B cell (primary cell): ENCODE measurements at regions not wholly inside any gene's neighbourhood (a gene's known extent, or its start where the extent isn't known, plus 50 kb on each side); places are given as distances from the start of the nearest gene placed in this dataset.

ENCODE experiments used
- ATAC-seq: fragments of 200-7000 bp; cut with Tn5 transposase; one replicate; pipeline ENCODE4 v1.10.0; 2021; ENCODE audit warnings: low read depth, mild to moderate bottlenecking, moderate number of reproducible peaks, moderate library complexity
- CTCF ChIA-PET: fragments of 350-600 bp; sonication (Branson Sonifier 250); formaldehyde crosslinking; loops from one replicate; lab custom pipeline; 2021; ENCODE audit warnings: antibody characterized with exemption, inconsistent platforms; lab: Charles Lee
- POLR2A ChIA-PET: fragments of 350-600 bp; sonication (Branson Sonifier 250); formaldehyde crosslinking; loops from one replicate; lab custom pipeline; 2021; ENCODE audit warnings: antibody characterized with exemption; lab: Charles Lee
- DNase-seq: peaks from one replicate; pipeline ENCODE4 v3.0.0; 2013
- H2AFZ ChIP-seq: 2 replicates; pipeline ENCODE4 v1.6.1; 2012; ENCODE audit warnings: mild to moderate bottlenecking, low read depth, low read length; ENCODE audit not compliant: insufficient read depth, poor library complexity, severe bottlenecking
- H3K27ac ChIP-seq, 2 donors: 1 replicate in 1 of 2; 2 replicates in 1 of 2; pipeline ENCODE4 v1.5.1; 2012 to 2013; ENCODE audit warnings: low read length in 2 of 2, mild to moderate bottlenecking in 2 of 2, moderate library complexity in 1 of 2
- H3K27me3 ChIP-seq, 4 experiments: fragments of 200-600 bp in 1 of 4; sonication (generic) in 1 of 4; replicated peaks in 1 of 4; 1 replicate in 2 of 4; 2 replicates in 2 of 4; pipeline versions ENCODE4 v1.6.1 to v1.7.0; 2013 to 2016; ENCODE audit warnings: low read length in 3 of 4, mild to moderate bottlenecking in 2 of 4, mixed read lengths in 1 of 4, moderate library complexity in 1 of 4; ENCODE audit not compliant: insufficient read depth in 4 of 4, control insufficient read depth in 3 of 4; ENCODE audit errors: control extremely low read depth in 1 of 4
- H3K36me3 ChIP-seq, 2 experiments: replicated peaks in 1 of 2; 1 replicate in 1 of 2; 2 replicates in 1 of 2; pipeline versions ENCODE4 v1.6.1 to v1.7.1; 2013; ENCODE audit warnings: low read length in 1 of 2; ENCODE audit not compliant: insufficient read depth in 2 of 2, control insufficient read depth in 1 of 2; ENCODE audit errors: control extremely low read depth in 1 of 2, extremely low read depth in 1 of 2
- H3K4me1 ChIP-seq, 2 donors: fragments of 200-600 bp in 1 of 2; sonication (generic) in 1 of 2; 1 replicate in 1 of 2; 2 replicates in 1 of 2; pipeline versions ENCODE4 v1.5.1 to v1.6.1; 2013 to 2017; ENCODE audit warnings: low read length in 2 of 2; ENCODE audit not compliant: control insufficient read depth in 2 of 2, insufficient read depth in 2 of 2
- H3K4me2 ChIP-seq: replicated peaks from 2 replicates; pipeline ENCODE3; 2012; ENCODE audit warnings: mild to moderate bottlenecking, low read depth, low read length; ENCODE audit not compliant: poor library complexity, severe bottlenecking
- H3K4me3 ChIP-seq, 5 experiments: fragments of 200-600 bp in 1 of 5; sonication (generic) in 1 of 5; 1 replicate in 3 of 5; 2 replicates in 2 of 5; pipeline versions ENCODE4 v1.5.1 to v1.7.0; 2011 to 2016; ENCODE audit warnings: low read length in 4 of 5, mild to moderate bottlenecking in 4 of 5, low read depth in 2 of 5, control low read depth in 1 of 5, moderate library complexity in 1 of 5; ENCODE audit not compliant: insufficient read depth in 1 of 5; ENCODE audit errors: control extremely low read depth in 1 of 5, extremely low read depth in 1 of 5
- H3K79me2 ChIP-seq: fragments of 200-600 bp; sonication (generic); one replicate; pipeline ENCODE4 v1.6.0; 2016; ENCODE audit warnings: low read length; ENCODE audit not compliant: control insufficient read depth, insufficient read depth
- H3K9ac ChIP-seq: fragments of 200-600 bp; sonication (generic); 2 replicates; pipeline ENCODE4 v1.6.1; 2017; ENCODE audit warnings: mild to moderate bottlenecking, low read length, moderate library complexity
- H3K9me3 ChIP-seq, 3 donors: one replicate each; pipeline versions ENCODE4 v1.6.1 to v1.7.1; 2013; ENCODE audit warnings: low read length in 2 of 3; ENCODE audit not compliant: control insufficient read depth in 2 of 3, insufficient read depth in 1 of 3; ENCODE audit errors: control extremely low read depth in 1 of 3
- H4K20me1 ChIP-seq: 2 replicates; pipeline ENCODE4 v1.6.0; 2012; ENCODE audit warnings: mild to moderate bottlenecking, low read length; ENCODE audit not compliant: insufficient read depth, control insufficient read depth, poor library complexity, severe bottlenecking
- H3K27ac Mint-ChIP-seq: one replicate; pipeline ENCODE4 v1.8.0; 2021; ENCODE audit warnings: mixed read lengths
- H3K27me3 Mint-ChIP-seq: one replicate; pipeline ENCODE4 v1.8.0; 2021; ENCODE audit warnings: mixed read lengths
- H3K4me1 Mint-ChIP-seq: one replicate; pipeline ENCODE4 v1.8.0; 2021; ENCODE audit warnings: mixed read lengths
- H3K4me3 Mint-ChIP-seq: one replicate; pipeline ENCODE4 v1.8.0; 2021; ENCODE audit warnings: mixed read lengths
- H3K9me3 Mint-ChIP-seq: one replicate; pipeline ENCODE4 v1.8.0; 2022; ENCODE audit warnings: mixed read lengths; ENCODE audit not compliant: insufficient read depth
- CTCF ChIP-seq: fragments of 200-600 bp; IDR thresholded peaks from one replicate; pipeline ENCODE4 v1.8.0; 2022; ENCODE audit warnings: antibody characterized with exemption, mild to moderate bottlenecking
- EZH2 ChIP-seq: IDR thresholded peaks from 2 replicates; pipeline ENCODE4 v1.6.1; 2012; ENCODE audit warnings: borderline replicate concordance, low read depth, mild to moderate bottlenecking, moderate library complexity, low read length; ENCODE audit not compliant: insufficient read depth, poor library complexity, severe bottlenecking
- WGBS: methylation state at CpG from one replicate; pipeline ENCODE4 v1.1.5; 2013; ENCODE audit warnings: missing lambda C conversion rate; ENCODE audit not compliant: insufficient coverage; 5-methylcytosine and 5-hydroxymethylcytosine counted together
- intact Hi-C: fragments of 100-400 bp; cut with micrococcal nuclease; formaldehyde crosslinking; loops from one replicate; pipeline ENCODE4 v1.10.0; 2022

DNA sequence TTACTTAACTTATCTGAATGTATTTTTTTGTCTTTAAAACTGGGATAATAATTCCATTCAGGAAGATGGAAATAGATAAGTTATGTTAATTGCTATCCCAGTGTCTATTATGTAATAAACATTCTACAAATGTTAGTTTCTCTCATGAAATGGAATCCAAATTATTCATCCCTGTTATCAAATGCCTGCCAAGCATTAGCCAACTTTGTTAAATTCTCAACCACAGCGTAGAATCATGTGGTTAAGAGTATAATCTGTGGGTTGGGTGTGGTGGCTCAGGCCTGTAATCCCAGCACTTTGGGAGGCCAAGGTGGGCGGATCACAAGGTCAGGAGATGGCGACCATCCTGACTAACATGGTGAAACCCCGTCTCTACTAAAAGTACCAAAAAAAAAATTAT lies 912.9 kb upstream of the SEMA6A start:
- no peak overlapping the region for H3K4me3 Mint-ChIP-seq
- no peak for TF ChIP-seq CTCF
- no peak for TF ChIP-seq EZH2
- intact Hi-C loops: no loop called here
- WGBS: 73% methylated on average over 3 of the region's 4 CpGs
- H3K4me2 ChIP-seq: no peak overlapping the region
- H3K27ac ChIP-seq: no peak overlapping the region
- no peak for ATAC-seq
- H3K27me3 Mint-ChIP-seq: no peaks in the 10 kb centered on the region
- H4K20me1 ChIP-seq: no peaks in the 10 kb centered on the region
- H3K4me1 ChIP-seq: no peaks in the 10 kb centered on the region
- no peak overlapping the region for H2AFZ ChIP-seq
- no peak overlapping the region for H3K4me3 ChIP-seq
- H3K4me1 Mint-ChIP-seq: no peaks in the 10 kb centered on the region
- no peaks in the 10 kb centered on the region for H3K9me3 Mint-ChIP-seq
- CTCF ChIA-PET: no interaction called here
- no peak overlapping the region for H3K27ac Mint-ChIP-seq
- POLR2A ChIA-PET: no interaction called here
- H3K9me3 ChIP-seq: no peaks in the 10 kb centered on the region
- H3K36me3 ChIP-seq: no peaks in the 10 kb centered on the region
- H3K79me2 ChIP-seq: no peaks in the 10 kb centered on the region
- H3K27me3 ChIP-seq: no peaks in the 10 kb centered on the region
- DNase-seq: no peak
- H3K9ac ChIP-seq: no peak overlapping the region

DNA sequence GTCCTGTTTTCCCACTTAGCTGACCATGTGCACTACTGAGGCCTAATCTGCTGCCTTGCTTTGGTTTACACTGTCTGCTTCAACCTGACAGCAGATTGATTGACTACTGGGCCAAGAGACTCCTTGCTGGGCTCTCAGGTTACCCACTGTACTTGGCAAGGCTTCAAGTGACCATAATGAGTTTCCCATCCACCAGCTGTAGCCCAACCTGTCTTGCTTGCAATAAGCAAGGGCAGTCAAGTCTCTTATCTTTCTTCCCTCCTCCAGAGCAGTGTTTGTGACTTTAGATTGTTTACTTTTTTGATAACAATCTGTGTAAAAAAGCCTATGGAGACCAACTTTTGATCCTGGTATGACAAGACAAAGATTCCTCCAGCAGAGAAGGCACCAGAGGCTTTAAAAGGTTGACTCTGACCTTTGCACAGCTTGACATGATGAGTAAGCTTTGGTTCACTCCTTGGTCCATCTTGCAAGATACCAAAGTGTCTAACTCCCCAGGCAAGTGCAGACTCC lies 912.3 kb upstream of the SEMA6A start:
- Histone ChIP-seq H3K27me3 (no peaks in the 10 kb centered on the region), H3K79me2 (no peaks in the 10 kb centered on the region), H3K4me3 (no peak overlapping the region), H3K9me3 (no peaks in the 10 kb centered on the region), H2AFZ (no peak overlapping the region), H3K27ac (no peak overlapping the region), H4K20me1 (no peaks in the 10 kb centered on the region), H3K4me1 (no peaks in the 10 kb centered on the region), H3K36me3 (no peaks in the 10 kb centered on the region), H3K9ac (no peak overlapping the region), H3K4me2 (no peak overlapping the region)
- Mint-ChIP-seq H3K4me3 (no peak overlapping the region), H3K4me1 (no peaks in the 10 kb centered on the region), H3K27ac (no peak overlapping the region), H3K9me3 (no peaks in the 10 kb centered on the region), H3K27me3 (no peaks in the 10 kb centered on the region)
- intact Hi-C loops: no loop called here
- CTCF ChIA-PET: interaction anchor here (0.6 kb wide), 1 partner anchor 12 kb away, joined by 4 read pairs; no protein-coding TSS in a partner anchor
- DNase-seq: no peak
- ATAC-seq: no peak
- POLR2A ChIA-PET: no interaction called here
- no peak for TF ChIP-seq EZH2
- TF ChIP-seq CTCF: no peak
